Testis (tissue), 2 donors: ENCODE measurements at regions not wholly inside any gene's neighbourhood (a gene's known extent, or its start where the extent isn't known, plus 50 kb on each side); places are given as distances from the start of the nearest gene placed in this dataset.

ENCODE experiments used
- DNase-seq: peaks from one replicate; pipeline ENCODE4 v3.0.0-alpha.2; 2019
- H3K27ac ChIP-seq, 2 donors: fragments of 200-600 bp; sonication (generic); one replicate each; pipeline ENCODE4 v1.5.1; 2019
- H3K27me3 ChIP-seq: fragments of 200-600 bp; sonication (generic); one replicate; pipeline ENCODE4 v1.5.1; 2019
- H3K36me3 ChIP-seq: fragments of 200-600 bp; sonication (generic); one replicate; pipeline ENCODE4 v1.5.1; 2017; ENCODE audit warnings: low read depth; ENCODE audit errors: missing control alignments
- H3K4me1 ChIP-seq: fragments of 200-600 bp; sonication (generic); one replicate; pipeline ENCODE4 v1.5.1; 2019
- H3K4me3 ChIP-seq, 2 donors: fragments of 200-600 bp; sonication (generic); one replicate each; pipeline ENCODE4 v1.5.1; 2017 to 2019
- H3K9me3 ChIP-seq: fragments of 200-600 bp; sonication (generic); one replicate; pipeline ENCODE4 v1.5.1; 2017
- POLR2A ChIP-seq: fragments of 450-650 bp; IDR thresholded peaks from one replicate; pipeline ENCODE4 v1.6.1; 2017; ENCODE audit warnings: antibody characterized with exemption, mild to moderate bottlenecking, moderate library complexity
- WGBS, 2 donors: methylation state at CpG; one replicate each; pipeline ENCODE4 v1.1.5; 2018; 5-methylcytosine and 5-hydroxymethylcytosine counted together
- intact Hi-C: fragments of 100-400 bp; cut with DNase I; formaldehyde crosslinking; loops from one replicate; pipeline ENCODE4 v1.15.1; 2023; ENCODE audit warnings: low total_unique reads
- TF ChIP-seq, protein P1 (sequence below), 3 experiments: fragments of 450-650 bp in 2 of 3; fragments of 200-600 bp in 1 of 3; sonication (generic) in 1 of 3; IDR thresholded peaks; one replicate each; pipeline ENCODE4 v1.5.1; 2016 to 2019; ENCODE audit warnings: antibody characterized with exemption in 3 of 3, mild to moderate bottlenecking in 2 of 3, moderate library complexity in 1 of 3

DNA sequence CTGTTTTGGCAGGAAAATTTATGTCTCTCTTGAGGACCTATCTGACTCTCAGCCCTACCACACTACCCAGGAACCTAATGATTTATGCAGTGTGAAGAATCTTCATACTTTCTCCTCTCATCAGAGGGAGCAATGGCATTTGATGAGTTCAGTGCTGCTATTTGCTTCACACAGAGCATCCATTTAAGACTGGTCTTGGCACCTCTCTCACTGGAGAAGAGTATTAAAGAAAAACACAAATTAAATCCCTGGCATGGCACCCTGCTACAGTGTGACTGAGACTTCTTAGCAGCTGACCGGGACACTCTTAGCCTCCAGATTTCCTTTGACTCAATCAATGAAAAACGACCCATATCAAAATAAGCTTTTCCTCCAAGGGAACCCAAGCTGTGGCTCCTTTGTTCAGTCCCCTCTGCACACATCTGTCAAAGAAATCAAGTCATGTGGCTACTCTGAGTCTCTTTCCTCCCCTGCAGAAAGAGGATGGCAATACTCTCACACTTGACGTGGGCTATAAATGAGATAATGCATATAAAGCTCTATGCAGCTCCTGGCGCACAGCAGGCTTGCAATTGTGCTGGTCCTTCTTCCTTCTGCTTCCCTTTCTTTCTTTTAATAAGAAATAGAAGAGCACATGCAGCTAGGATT is 186.1 kb upstream of the E2F8 start:
- Histone ChIP-seq H3K27me3 (no peaks in the 10 kb centered on the region), H3K27ac (no peak overlapping the region)

GRCh38 chr11:19426011-19426755 is 185.4 kb upstream of the E2F8 start:
- Histone ChIP-seq H3K9me3 (no peaks in the 10 kb centered on the region), H3K27me3 (no peaks in the 10 kb centered on the region), H3K4me1 (no peaks in the 10 kb centered on the region), H3K27ac (no peak overlapping the region), H3K4me3 (no peak overlapping the region), H3K36me3 (no peaks in the 10 kb centered on the region)
- intact Hi-C loops, result no loop called here
- 86 to 89% methylated on average over 5 of the region's 5 CpGs for WGBS, 2 donors
- no peak for TF ChIP-seq POLR2A
- TF ChIP-seq, protein P1, sequence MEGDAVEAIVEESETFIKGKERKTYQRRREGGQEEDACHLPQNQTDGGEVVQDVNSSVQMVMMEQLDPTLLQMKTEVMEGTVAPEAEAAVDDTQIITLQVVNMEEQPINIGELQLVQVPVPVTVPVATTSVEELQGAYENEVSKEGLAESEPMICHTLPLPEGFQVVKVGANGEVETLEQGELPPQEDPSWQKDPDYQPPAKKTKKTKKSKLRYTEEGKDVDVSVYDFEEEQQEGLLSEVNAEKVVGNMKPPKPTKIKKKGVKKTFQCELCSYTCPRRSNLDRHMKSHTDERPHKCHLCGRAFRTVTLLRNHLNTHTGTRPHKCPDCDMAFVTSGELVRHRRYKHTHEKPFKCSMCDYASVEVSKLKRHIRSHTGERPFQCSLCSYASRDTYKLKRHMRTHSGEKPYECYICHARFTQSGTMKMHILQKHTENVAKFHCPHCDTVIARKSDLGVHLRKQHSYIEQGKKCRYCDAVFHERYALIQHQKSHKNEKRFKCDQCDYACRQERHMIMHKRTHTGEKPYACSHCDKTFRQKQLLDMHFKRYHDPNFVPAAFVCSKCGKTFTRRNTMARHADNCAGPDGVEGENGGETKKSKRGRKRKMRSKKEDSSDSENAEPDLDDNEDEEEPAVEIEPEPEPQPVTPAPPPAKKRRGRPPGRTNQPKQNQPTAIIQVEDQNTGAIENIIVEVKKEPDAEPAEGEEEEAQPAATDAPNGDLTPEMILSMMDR (IDR thresholded peaks at IDR 0.05), result no peak
- DNase-seq, result no peak

More for the DNA sequence above, 186.1 kb upstream of the E2F8 start:
- TF ChIP-seq, protein P1 (IDR thresholded peaks at IDR 0.05), result no peak
- TF ChIP-seq POLR2A, result no peak
- no peaks in the 10 kb centered on the region for H3K9me3 ChIP-seq
- H3K4me3 ChIP-seq, result no peak overlapping the region
- H3K36me3 ChIP-seq, result no peaks in the 10 kb centered on the region
- intact Hi-C loops, result no loop called here
- whole genome bisulfite sequencing, 2 donors, result 71 to 72% methylated on average over 4 of the region's 4 CpGs
- no peaks in the 10 kb centered on the region for H3K4me1 ChIP-seq
- no peak for DNase-seq

DNA sequence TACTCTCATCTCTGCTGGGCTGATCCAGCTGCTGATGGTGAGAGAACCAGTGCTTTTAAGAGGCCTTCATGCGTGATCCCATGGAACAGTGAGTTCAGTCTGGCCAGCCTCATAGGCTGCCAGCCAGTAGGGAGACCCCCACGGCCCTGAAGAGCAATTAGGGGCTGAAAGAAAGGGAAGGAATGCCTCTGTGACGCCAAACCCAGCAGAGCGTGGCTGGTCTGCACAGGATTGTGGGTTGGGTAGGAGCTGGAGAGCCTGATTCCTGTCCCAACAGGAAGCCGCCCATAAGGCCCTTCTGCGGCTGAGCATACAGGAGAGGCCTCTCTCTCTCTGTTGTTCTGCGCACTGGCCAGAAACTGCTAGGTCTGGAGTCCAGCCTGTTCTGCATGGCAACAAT is 181.5 kb upstream of the E2F8 start:
- TF ChIP-seq POLR2A, result no peak
- TF ChIP-seq, protein P1 (IDR thresholded peaks at IDR 0.05), result no peak
- Histone ChIP-seq H3K36me3 (no peaks in the 10 kb centered on the region), H3K27me3 (no peaks in the 10 kb centered on the region), H3K27ac (no peak overlapping the region), H3K9me3 (no peaks in the 10 kb centered on the region), H3K4me3 (no peak overlapping the region), H3K4me1 (no peaks in the 10 kb centered on the region)
- intact Hi-C loops, result no loop called here
- 55 to 58% methylated on average over 5 to 7 of the region's 7 CpGs for WGBS, 2 donors
- DNase-seq, result peak; percentile 38

DNA sequence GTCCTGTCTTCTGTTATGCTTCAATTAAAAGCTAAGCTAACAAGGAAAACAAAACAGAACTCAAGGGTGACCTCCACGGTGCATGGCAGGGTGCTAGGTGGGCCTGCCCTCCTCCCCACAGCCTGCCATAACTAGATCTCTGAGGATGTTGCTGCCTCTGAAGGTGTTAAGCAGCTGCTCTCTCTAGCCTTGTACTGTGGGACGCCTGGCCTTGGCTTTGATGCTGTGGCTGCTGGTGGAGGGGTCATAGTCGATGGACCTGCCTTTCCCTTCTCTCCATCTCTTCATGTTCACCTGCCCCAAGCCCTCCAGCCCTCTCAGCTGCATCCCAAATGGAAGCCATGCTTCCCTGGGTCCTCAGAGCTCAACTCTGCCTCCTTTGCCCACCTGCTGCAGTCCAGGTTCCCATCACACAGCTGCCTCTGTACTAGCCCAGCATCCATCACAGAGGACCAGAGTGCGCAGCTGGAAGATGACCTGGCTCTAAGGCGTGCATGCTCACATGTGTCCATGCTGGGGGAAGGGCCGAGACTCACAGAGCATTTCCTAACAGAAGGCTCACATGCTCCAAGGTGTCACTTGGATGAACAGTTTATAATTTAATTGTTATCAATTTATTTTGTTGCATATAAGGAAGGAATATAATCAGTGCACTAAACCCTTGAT is 180.3 kb upstream of the E2F8 start:
- TF ChIP-seq, protein P1 (IDR thresholded peaks at IDR 0.05), result no peak
- no peak for TF ChIP-seq POLR2A
- Histone ChIP-seq H3K27ac (no peak overlapping the region), H3K27me3 (no peaks in the 10 kb centered on the region), H3K36me3 (no peaks in the 10 kb centered on the region), H3K4me1 (no peaks in the 10 kb centered on the region), H3K4me3 (no peak overlapping the region), H3K9me3 (no peaks in the 10 kb centered on the region)
- no peak for DNase-seq
- intact Hi-C loops, result no loop called here
- WGBS, 2 donors, result 70 to 73% methylated on average over 6 of the region's 6 CpGs
